GM12875 (cell line): ENCODE measurements at regions not wholly inside any gene's neighbourhood (a gene's known extent, or its start where the extent isn't known, plus 50 kb on each side); places are given as distances from the start of the nearest gene placed in this dataset.

ENCODE experiments used
- H3K4me3 ChIP-seq: one replicate; pipeline ENCODE4 v1.5.1; 2011; ENCODE audit warnings: low read depth, low read length, control low read depth
- CTCF ChIP-seq: IDR thresholded peaks from 2 replicates; pipeline ENCODE4 v1.5.1; 2011; ENCODE audit warnings: low read depth, mild to moderate bottlenecking, control low read depth, inconsistent platforms, low read length, moderate library complexity, borderline replicate concordance; ENCODE audit not compliant: insufficient read depth

- no peak overlapping the region for H3K4me3 ChIP-seq
- TF ChIP-seq CTCF = no peak
These were observed 522.5 kb downstream of the VRK1 start for GRCh38 chr14:97319691-97320090.

DNA sequence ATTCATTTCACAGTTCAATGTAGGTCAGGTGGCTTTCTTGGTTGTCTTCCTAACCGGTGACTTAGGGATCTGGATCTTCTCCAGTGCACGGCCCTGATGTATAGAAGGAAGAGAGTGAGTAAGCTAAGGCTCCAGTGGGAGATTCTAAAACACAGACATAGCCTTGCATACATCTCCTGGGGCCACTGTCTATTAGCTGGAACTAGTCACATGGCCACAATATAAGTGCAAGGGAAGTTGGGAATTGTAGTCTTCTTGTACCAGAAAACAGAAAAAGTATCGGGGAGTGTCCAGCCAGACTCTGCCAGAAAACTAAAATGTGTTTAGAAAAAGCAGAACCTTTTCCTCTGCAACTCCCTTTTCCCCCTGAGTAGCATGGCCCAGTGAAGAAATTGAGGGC lies 531.6 kb downstream of the VRK1 start:
- H3K4me3 ChIP-seq = no peak overlapping the region
- no peak for TF ChIP-seq CTCF

DNA sequence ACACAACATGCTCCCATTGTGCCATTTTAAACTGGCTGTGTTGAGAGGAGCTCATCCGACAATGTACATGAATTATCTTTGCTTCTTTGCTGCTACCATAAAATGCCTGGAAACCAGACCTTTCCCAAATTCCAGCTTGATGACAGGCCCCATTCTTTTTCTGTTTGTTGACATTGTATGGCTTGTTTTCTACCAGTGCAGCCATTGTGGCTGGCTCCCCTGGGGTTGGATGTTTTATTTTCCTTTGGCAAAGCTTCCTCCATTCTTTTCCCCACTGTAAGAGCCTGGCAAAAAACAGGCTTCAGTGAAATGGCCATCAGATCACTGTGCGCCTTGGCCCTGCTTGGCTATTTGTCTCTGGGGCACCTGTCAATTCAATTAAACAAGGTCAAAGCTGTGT lies 532.5 kb downstream of the VRK1 start:
- H3K4me3 ChIP-seq = no peak overlapping the region
- no peak for TF ChIP-seq CTCF

GRCh38 chr14:97331058-97331457 lies 533.9 kb downstream of the VRK1 start:
- H3K4me3 ChIP-seq = no peak overlapping the region
- TF ChIP-seq CTCF = no peak

GRCh38 chr14:97331526-97331925 lies 534.3 kb downstream of the VRK1 start:
- TF ChIP-seq CTCF = no peak
- no peak overlapping the region for H3K4me3 ChIP-seq

DNA sequence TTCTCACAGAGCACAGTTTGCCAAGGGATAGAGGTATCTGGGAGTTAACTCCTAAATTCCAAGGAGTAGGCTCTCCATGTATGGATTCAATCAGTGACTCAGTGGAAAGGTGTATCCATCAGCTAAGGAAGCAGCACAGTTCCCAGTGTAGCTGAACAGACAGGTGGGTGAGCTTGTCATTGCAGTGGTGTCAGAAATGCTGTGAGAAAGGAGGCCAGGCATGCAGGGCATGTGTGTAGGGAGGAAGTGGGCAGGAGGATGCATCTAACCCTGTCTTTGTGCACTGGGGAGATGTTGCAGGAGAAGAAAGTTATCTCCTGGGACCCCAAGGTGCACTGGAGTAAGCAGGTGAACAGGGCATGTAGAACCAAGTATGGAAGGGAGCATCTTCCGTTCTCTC lies 539.0 kb downstream of the VRK1 start:
- no peak for TF ChIP-seq CTCF

GRCh38 chr14:97336816-97337215 lies 539.6 kb downstream of the VRK1 start:
- no peak overlapping the region for H3K4me3 ChIP-seq
- TF ChIP-seq CTCF = no peak

More for the DNA sequence above, 539.0 kb downstream of the VRK1 start:
- H3K4me3 ChIP-seq = no peak overlapping the region
